Astrocyte (in vitro differentiated cells and primary cell): ENCODE measurements at regions not wholly inside any gene's neighbourhood (a gene's known extent, or its start where the extent isn't known, plus 50 kb on each side); places are given as distances from the start of the nearest gene placed in this dataset.
A peak's percentile ranks its signal among the peaks of the same experiment; 100 is the strongest.

Source experiments
- DNase-seq: peaks from one replicate; pipeline ENCODE4 v3.0.0-alpha.2; 2010; ENCODE audit warnings: low read depth
- FAIRE-seq: peaks from 2 replicates; lab custom pipeline; 2011; peaks lifted over from hg19 to GRCh38; lab: Jason Lieb, UNC
- H2AFZ ChIP-seq: 2 replicates; pipeline ENCODE4 v1.6.0; 2012; ENCODE audit warnings: low read depth, low read length, inconsistent platforms
- H3K27ac ChIP-seq: 2 replicates; pipeline ENCODE4 v1.5.1; 2011; ENCODE audit warnings: low read depth, low read length, inconsistent platforms
- H3K27me3 ChIP-seq: 2 replicates; pipeline ENCODE4 v1.6.0; 2011; ENCODE audit warnings: low read length, inconsistent platforms; ENCODE audit not compliant: insufficient read depth
- H3K36me3 ChIP-seq: 2 replicates; pipeline ENCODE4 v1.5.1; 2011; ENCODE audit warnings: low read length, inconsistent platforms; ENCODE audit not compliant: insufficient read depth
- H3K4me1 ChIP-seq: 2 replicates; pipeline ENCODE4 v1.5.1; 2011; ENCODE audit warnings: low read length, inconsistent platforms; ENCODE audit not compliant: insufficient read depth
- H3K4me2 ChIP-seq: 2 replicates; pipeline ENCODE4 v1.6.0; 2012; ENCODE audit warnings: low read length, inconsistent platforms
- H3K4me3 ChIP-seq: 2 replicates; pipeline ENCODE4 v1.5.1; 2011; ENCODE audit warnings: low read depth, mild to moderate bottlenecking, low read length, inconsistent platforms; ENCODE audit not compliant: insufficient read depth
- H3K79me2 ChIP-seq: 2 replicates; pipeline ENCODE4 v1.6.0; 2012; ENCODE audit warnings: mild to moderate bottlenecking, low read length, inconsistent platforms; ENCODE audit not compliant: insufficient read depth
- H3K9ac ChIP-seq: 2 replicates; pipeline ENCODE4 v1.6.0; 2012; ENCODE audit warnings: mild to moderate bottlenecking, low read length, inconsistent platforms
- H3K9me3 ChIP-seq: 2 replicates; pipeline ENCODE4 v1.5.1; 2012; ENCODE audit warnings: low read depth, mild to moderate bottlenecking, low read length, inconsistent platforms; ENCODE audit not compliant: insufficient read depth
- H4K20me1 ChIP-seq: 2 replicates; pipeline ENCODE4 v1.6.0; 2012; ENCODE audit warnings: low read length, inconsistent platforms; ENCODE audit not compliant: insufficient read depth
- H3K27ac Mint-ChIP-seq: one replicate; pipeline ENCODE4 v1.8.0; 2021; ENCODE audit warnings: mild to moderate bottlenecking, mixed read lengths; ENCODE audit not compliant: unreplicated experiment
- H3K27me3 Mint-ChIP-seq: one replicate; pipeline ENCODE4 v1.8.0; 2021; ENCODE audit warnings: low read depth, mixed read lengths; ENCODE audit not compliant: unreplicated experiment
- H3K36me3 Mint-ChIP-seq: one replicate; pipeline ENCODE4 v1.8.0; 2021; ENCODE audit warnings: low read depth, mixed read lengths; ENCODE audit not compliant: unreplicated experiment
- H3K4me1 Mint-ChIP-seq: one replicate; pipeline ENCODE4 v1.8.0; 2021; ENCODE audit warnings: low read depth, mixed read lengths; ENCODE audit not compliant: unreplicated experiment
- H3K4me3 Mint-ChIP-seq: one replicate; pipeline ENCODE4 v1.8.0; 2021; ENCODE audit warnings: mild to moderate bottlenecking, moderate library complexity, mixed read lengths; ENCODE audit not compliant: unreplicated experiment
- H3K9me3 Mint-ChIP-seq: one replicate; pipeline ENCODE4 v1.8.0; 2021; ENCODE audit warnings: mild to moderate bottlenecking, mixed read lengths; ENCODE audit not compliant: unreplicated experiment
- CTCF ChIP-seq: IDR thresholded peaks from 2 replicates; pipeline ENCODE4 v1.5.1; 2011; ENCODE audit warnings: low read depth, mild to moderate bottlenecking, inconsistent platforms, low read length, moderate library complexity; ENCODE audit not compliant: insufficient read depth
- EZH2 ChIP-seq: IDR thresholded peaks from 2 replicates; pipeline ENCODE4 v1.6.1; 2012; ENCODE audit warnings: mild to moderate bottlenecking, low read length, inconsistent platforms; ENCODE audit not compliant: insufficient read depth

DNA sequence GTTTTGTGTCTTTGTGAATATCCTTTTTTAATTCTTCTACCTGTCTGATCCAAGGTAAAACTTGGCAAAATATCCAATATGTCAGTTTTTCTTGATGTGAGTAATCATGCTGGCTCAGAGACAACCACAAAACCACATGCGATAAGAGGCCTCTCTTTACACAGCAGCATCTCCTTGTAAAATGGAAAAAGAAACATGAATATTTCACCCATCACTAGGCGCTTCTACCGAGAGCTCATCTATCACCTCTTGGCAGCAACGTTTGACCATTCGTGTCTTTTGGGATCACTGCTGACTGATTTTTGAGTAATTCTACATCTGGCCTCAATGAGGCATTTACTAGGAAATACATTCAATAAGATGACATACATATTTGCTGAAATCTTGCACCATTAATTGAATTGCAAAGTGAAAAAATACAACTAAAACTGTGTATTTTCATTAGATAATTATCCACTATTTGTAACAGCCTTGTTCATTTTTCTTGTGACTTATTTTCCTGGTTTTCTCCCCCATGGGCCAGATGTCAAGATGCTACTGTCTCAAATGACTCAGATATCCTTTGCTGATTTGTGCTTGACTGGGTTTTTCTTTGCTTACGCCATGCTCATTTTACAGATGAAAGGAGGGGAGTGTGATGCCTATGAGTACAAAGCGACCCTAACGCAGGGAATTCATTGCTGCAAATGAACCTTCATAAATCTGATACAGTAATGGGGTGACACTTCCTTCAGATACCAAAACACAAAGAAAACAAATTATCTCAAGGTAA, 467.5 kb downstream of the FBXO15 start:
- Mint-ChIP-seq H3K27ac (no peak overlapping the region), H3K4me3 (no peak overlapping the region), H3K36me3 (no peaks in the 10 kb centered on the region), H3K9me3 (no peaks in the 10 kb centered on the region), H3K4me1 (peaks cover 26% of the 10 kb centered on the region), H3K27me3 (no peaks in the 10 kb centered on the region)
- Histone ChIP-seq H3K9me3 (no peaks in the 10 kb centered on the region), H3K27me3 (no peaks in the 10 kb centered on the region), H2AFZ (no peak overlapping the region), H3K27ac (no peak overlapping the region), H3K4me3 (no peak overlapping the region), H3K4me1 (peaks cover 9% of the 10 kb centered on the region), H3K79me2 (no peaks in the 10 kb centered on the region), H3K9ac (no peak overlapping the region), H3K36me3 (no peaks in the 10 kb centered on the region), H4K20me1 (no peaks in the 10 kb centered on the region), H3K4me2 (peak overlapping the region; percentile 10)
- peak; percentile 78 for DNase-seq
- TF ChIP-seq EZH2 (no peak), CTCF (no peak)
- peak; percentile 49 for FAIRE-seq

DNA sequence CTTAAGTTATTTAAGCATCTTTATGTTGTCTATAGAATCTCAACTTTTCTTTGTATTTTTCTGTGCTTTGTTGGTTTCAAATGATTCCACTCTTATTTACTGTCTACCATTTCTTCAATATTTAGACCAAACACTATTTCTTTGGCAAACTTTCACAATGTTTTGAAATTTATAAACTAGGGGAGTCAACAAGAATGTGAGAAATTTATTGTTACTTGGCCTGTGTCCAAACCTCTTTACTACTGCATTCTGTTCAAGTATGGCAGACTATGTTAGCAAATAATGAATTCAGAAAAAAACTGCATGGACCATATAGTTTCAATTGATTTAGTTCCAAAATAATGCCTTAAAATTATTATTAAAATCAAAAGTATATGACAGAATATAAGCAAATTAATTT, 470.2 kb downstream of the FBXO15 start:
- no peaks in the 10 kb centered on the region for H3K9me3 Mint-ChIP-seq
- TF ChIP-seq EZH2 (no peak), CTCF (no peak)
- H3K36me3 ChIP-seq = no peaks in the 10 kb centered on the region
- H3K27ac ChIP-seq = no peak overlapping the region
- no peak overlapping the region for H3K4me3 ChIP-seq
- no peak overlapping the region for H3K4me2 ChIP-seq
- no peaks in the 10 kb centered on the region for H3K9me3 ChIP-seq
- DNase-seq (no peak), FAIRE-seq (no peak)
- H3K4me1 Mint-ChIP-seq = peaks cover 9% of the 10 kb centered on the region
- no peaks in the 10 kb centered on the region for H3K27me3 ChIP-seq
- no peak overlapping the region for H3K4me3 Mint-ChIP-seq
- H2AFZ ChIP-seq = no peak overlapping the region
- H3K9ac ChIP-seq = no peak overlapping the region
- H3K36me3 Mint-ChIP-seq = no peaks in the 10 kb centered on the region
- no peaks in the 10 kb centered on the region for H3K79me2 ChIP-seq
- H3K27me3 Mint-ChIP-seq = no peaks in the 10 kb centered on the region
- H3K27ac Mint-ChIP-seq = no peak overlapping the region
- H4K20me1 ChIP-seq = no peaks in the 10 kb centered on the region
- H3K4me1 ChIP-seq = peaks cover 9% of the 10 kb centered on the region
